ENCODE measurements at regions not wholly inside any gene's neighbourhood (a gene's known extent, or its start where the extent isn't known, plus 50 kb on each side); places are given as distances from the start of the nearest gene placed in this dataset.

DNA sequence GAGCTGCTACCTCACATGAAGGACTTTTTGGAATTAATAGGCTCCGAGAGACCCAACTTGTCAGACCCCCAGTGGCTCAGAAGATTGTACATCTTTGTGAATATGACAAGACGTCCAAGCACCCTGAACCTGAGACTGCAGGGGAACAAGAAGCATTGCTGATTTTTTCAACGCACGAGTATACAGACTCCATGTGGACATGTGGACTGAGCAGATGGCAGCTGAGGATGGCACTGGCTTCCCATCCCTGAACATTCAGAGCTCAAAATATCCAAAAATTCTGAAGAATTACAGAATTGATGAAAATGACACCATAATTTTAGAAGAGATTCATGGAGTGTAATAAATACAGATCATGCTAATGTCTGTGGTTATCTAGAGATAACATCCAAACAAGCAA, 254.1 kb downstream of the MZT1 start:
- TF ChIP-seq CTCF (conservative IDR thresholded peaks at IDR 0.05; ENCODE audit: low read depth, low read length) (no peak), EZH2 (IDR thresholded peaks at IDR 0.05; ENCODE audit: low read length, unreplicated experiment) (no peak)
